SKM-1 treated with dmso at 0.1 percent for 144 hours (cell line): ENCODE measurements at regions not wholly inside any gene's neighbourhood (a gene's known extent, or its start where the extent isn't known, plus 50 kb on each side); places are given as distances from the start of the nearest gene placed in this dataset.

Source experiments
- DNase-seq: peaks from one replicate; lab custom pipeline; 2025; ENCODE audit not compliant: unreplicated experiment; lab: John Stamatoyannopoulos, UW

DNA sequence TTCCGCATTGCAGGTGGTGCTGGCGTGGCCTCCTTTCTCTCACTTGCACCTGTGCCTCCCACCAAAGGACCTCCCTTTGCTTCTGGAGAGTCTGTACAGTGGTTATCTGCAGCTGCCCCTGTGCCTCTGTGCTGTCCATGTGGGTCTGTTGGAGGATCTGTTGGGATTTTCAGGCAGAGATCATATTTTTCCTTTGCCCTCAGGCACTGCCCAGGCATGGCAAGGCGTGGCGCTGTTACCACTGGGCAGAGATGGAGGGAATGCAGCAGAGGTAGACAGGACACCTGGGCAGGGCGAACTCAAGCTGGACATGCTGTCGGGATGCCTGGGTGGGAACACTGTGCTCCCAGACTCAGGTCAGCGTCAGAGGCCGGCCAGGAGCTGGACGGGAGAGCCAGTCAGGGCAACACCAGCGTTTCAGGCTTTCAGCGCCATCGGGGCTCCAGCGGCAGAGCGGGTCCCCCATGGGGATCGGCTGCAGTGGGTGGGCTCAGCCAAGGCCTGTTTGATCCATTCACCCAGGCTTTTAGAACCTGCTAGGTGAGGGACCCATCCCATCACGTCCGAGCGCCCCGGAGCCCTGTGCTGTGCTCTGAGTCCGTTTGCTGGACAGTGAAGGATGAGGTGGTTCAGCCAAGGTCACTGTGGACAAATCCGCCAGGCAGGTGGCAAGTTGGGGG is 718.9 kb downstream of the BRD1 start:
- DNase-seq: no peak

- DNase-seq: no peak
Observed at GRCh38 chr22:49107961-49108530, 719.6 kb downstream of the BRD1 start.

DNA sequence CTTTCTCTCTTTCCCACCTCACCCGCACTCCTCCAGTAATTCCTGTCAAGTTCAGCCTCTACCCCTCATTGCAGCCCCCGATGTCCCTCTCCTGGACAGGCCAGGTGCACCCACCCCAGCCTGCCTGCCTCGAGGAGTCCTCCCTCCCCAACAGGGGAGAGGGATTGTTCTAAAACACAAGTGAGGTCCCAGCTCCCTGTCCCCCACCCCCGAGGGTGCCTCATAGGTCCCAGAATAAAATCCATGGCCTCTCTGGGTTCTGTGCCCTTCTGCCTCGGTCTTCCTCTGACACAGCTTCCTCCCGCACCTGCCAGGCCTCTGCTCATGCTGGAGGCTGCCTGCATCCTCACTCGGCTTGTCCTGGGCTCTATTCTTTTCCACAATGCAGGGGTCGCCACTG is 720.1 kb downstream of the BRD1 start:
- no peak for DNase-seq

DNA sequence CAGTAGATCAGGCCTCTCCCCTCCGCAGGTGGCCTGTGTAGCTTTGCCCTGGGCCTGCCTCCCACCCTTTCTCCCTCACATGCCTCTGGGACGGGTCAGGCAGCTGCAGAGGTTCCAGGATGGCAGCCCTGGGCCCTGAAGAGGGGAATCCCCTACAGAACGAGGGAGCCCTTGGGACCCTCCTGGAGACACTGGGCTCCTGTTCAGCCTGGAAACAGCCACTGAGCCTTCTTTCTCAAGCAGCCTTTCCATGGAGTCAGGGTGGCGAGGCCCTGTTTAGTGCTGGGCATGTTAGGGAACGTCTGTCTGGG is 720.9 kb downstream of the BRD1 start:
- DNase-seq: no peak

DNA sequence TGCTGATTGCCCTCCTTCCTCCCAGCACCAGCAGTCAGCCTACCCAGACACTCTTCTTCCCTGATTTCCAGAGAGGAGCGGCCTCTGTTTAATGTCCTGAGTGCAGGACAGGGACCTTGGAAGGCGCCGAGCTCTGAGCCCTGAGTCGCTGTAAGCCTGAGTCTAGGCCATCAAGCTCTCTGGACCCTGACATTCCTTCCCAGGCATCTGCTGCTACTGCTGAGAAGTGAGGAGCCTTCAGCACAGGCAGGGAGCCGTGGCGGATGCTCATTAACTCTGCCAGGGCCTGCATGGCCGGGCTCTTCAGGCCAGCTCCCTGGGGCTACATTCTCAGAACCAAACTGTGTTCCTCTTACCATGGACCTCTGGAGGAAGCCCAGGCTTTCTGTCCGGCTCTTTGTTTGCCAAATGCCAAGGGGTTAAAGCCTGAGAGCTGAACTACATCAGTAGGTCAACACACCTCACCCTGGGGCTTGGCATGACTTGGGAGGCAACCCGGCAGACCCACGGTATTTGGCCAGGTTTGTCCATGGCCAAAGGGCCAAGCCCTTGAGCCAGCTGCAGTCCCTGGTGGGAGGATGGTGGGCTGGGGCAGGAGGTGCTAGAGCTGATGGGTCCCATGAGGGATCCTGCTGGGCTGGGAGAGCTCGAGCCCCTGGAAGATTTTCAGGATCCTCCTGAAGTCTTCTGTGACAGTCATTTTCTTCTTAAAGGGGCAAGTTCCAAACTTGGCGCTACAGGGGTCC is 721.4 kb downstream of the BRD1 start:
- DNase-seq: no peak

- no peak for DNase-seq
Observed at GRCh38 chr22:49104434-49104833, 723.2 kb downstream of the BRD1 start.

DNA sequence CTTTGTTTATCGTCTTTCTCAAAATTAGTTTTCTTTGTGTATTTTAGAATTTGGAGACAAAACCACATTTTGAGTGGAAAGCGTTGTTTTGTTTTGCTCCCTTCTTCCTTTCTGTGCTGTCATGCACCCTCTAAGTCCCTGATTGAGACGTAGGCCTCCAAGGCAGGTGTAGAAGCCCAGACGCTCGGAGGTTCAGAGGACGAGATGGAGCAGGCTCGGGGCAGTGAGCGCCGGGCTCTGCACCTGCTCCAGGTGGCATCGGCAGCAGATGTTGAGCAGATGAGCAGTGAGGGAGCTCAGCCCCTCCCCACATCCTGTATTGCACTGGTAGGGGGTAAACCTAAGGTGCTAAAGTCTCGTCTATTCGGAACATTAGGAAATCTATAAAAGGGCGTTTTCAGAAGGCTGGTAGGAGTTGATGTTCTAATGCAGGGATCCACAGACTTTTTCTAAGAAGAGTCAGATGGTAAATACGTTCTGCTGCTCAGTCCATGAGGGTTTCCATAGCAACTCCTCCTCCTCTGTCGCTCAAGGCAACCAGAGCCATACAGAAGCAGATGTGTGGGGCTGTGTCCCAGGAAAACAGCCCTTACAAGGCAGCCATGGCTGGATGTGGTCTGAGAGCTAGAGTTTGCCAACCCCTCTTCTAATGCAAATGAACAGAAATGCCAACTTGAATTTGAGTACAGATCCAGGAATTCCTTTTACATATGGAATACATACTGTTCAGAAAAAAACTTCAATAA is 724.2 kb downstream of the BRD1 start:
- DNase-seq: no peak

GRCh38 chr22:49102367-49102766 is 725.3 kb downstream of the BRD1 start:
- no peak for DNase-seq

DNA sequence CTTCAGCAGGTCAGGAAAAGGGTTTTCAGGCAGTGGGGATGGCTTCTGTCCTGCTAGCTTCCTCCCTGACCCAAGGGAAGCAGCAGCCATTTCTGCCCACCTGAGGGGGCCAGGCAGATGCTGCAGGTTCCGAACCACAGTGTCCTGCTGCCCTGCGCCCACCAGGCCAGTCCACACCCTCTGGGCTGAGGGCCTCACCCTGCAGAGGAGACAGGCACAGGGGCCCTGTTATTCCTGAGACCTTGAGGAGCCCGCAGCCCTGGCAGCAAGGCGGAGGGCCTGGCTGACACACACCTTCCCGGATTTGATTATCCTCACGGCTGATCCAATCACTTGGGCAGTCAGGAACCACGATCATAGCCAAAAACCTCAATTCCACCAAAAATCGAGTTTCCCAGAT is 725.8 kb downstream of the BRD1 start:
- no peak for DNase-seq

GRCh38 chr22:49101225-49101624 is 726.4 kb downstream of the BRD1 start:
- no peak for DNase-seq

DNA sequence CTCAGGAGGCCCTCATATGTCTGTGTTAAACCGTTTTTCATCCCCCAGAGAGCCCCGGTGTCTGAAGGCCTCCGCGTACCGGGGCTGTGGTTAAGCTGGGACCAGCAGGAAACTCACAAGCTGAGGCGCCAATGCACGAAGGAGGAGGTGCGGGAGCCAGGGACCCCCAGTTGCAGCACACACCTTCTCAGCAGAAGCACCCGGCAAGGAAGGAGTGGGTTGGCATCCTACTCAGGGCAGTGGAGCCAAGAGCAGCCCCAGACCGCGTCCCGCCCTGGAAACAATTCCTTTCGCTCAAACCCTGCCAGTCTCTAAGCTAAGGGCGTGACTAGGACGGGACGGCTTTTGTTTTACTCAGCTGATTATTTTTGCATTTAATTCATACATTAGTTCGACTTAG is 726.9 kb downstream of the BRD1 start:
- no peak for DNase-seq

GRCh38 chr22:49100316-49100715 is 727.4 kb downstream of the BRD1 start:
- DNase-seq: no peak

GRCh38 chr22:49099496-49100124 is 728.1 kb downstream of the BRD1 start:
- DNase-seq: no peak

- DNase-seq: no peak
Observed at GRCh38 chr22:49099089-49099488, 728.6 kb downstream of the BRD1 start.

DNA sequence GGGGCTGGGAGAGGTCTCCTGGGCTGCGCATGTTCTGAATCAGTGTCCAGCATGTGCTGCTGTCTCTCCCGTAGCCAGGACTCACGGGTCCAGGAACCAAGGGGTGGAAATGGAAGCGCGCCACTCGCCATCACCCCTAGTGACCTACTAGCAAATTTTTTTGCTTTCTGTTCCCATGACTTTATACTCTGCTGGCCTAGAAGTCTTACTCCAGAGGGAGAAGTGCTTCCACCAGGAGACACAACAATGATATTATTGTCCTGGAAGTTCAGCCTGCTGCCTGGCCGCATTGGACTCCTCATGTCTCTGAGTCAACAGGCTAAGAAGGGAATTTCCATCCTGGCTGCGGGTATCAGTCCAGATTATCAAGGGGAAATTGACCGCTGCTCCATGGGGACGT is 729.7 kb downstream of the BRD1 start:
- no peak for DNase-seq

DNA sequence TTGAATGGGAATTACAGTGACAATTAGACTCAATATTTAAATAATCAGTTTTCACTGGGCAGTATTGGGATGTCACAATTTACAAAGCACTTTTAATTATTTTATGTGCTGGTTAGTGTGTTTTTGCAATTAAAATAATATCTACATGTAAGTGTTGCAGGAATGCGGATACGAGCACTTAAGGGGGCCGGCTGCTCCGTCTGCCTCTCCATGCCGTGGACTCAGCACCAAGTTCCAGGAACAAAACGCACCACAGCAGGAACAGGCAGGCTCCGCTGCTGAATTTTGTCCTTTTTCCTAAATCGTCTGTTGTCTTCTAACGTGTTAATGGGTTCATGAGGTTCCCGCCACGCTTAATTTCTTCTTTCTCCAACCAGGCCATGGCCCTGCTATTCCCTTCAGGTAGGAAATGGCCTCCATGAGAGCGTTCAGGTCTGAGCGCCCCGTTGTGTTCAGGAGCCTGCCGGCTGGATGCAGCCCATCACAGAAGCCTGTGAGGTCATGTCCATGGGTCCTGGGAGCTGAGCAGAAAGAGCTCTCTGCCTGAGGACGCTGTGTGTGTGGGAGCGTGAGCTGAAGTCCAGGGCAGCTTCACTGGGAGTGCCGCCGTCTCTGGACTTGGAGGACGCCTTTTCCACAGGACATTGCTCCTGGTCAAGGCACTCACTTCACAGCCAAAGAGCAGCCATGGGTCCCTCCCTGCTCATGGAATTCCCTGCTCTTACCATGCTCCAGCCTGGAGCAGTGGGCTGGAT is 730.3 kb downstream of the BRD1 start:
- DNase-seq: no peak

DNA sequence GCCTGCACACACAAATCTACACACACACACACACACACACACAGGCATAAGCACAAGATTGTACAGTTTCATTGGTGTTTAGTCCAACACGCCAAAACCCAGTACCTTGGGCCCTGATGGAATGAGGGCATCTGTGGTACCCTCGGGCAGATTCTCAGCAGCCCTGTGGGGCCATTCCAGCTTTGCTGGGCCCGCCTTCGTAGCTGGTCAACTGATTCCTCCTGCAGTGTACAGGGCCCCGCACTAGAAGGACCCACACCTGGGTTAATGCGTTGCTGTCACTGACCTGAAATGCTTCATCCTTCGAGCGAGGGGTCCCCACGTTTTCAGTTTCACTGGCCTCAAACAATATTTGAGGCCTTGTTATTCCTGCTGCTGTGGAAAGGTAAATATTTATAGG is 731.2 kb downstream of the BRD1 start:
- DNase-seq: no peak

DNA sequence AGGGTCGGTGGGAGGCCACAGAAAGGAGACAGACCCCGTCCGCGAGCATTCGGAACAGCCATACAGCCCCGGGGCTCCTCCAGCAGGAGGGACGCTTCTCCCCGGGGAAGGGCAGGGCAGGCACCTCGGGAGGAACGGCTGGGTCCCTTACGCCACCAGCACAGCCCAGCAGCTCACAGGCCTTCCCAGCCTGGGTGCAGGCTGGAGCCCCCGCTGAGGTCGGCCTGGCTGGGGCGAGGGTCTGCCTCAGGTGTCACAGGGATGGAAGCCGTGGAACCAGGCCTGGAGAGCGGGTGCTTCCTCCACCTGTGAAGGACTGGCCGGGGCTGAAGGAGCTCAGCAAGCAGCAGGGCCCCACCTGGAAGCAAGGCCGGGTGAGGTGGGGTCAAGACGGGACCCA is 732.3 kb downstream of the BRD1 start:
- no peak for DNase-seq

GRCh38 chr22:49094858-49095257 is 732.8 kb downstream of the BRD1 start:
- no peak for DNase-seq

GRCh38 chr22:49094151-49094550 is 733.5 kb downstream of the BRD1 start:
- DNase-seq: no peak
